HUES6 (cell line): ENCODE measurements at regions not wholly inside any gene's neighbourhood (a gene's known extent, or its start where the extent isn't known, plus 50 kb on each side); places are given as distances from the start of the nearest gene placed in this dataset.

ENCODE experiments used
- H3K27ac ChIP-seq: 2 replicates; pipeline ENCODE4 v1.7.0; 2013; ENCODE audit warnings: low read depth, mild to moderate bottlenecking, low read length, inconsistent platforms
- H3K27me3 ChIP-seq: 2 replicates; pipeline ENCODE4 v1.6.1; 2013; ENCODE audit warnings: low read length; ENCODE audit not compliant: control insufficient read depth, insufficient read depth
- H3K36me3 ChIP-seq: 2 replicates; pipeline ENCODE4 v1.6.1; 2013; ENCODE audit warnings: low read length; ENCODE audit not compliant: control insufficient read depth, insufficient read depth
- H3K4me1 ChIP-seq: 2 replicates; pipeline ENCODE4 v1.6.1; 2013; ENCODE audit warnings: low read length; ENCODE audit not compliant: control insufficient read depth, insufficient read depth
- H3K4me3 ChIP-seq: 2 replicates; pipeline ENCODE4 v1.5.1; 2013; ENCODE audit warnings: low read depth, low read length
- H3K9ac ChIP-seq: one replicate; pipeline ENCODE4 v1.6.1; 2013; ENCODE audit warnings: mild to moderate bottlenecking, low read length
- H3K9me3 ChIP-seq: 2 replicates; pipeline ENCODE4 v1.6.1; 2013; ENCODE audit warnings: low read depth, low read length; ENCODE audit not compliant: control insufficient read depth, insufficient read depth

GRCh38 chr1:232296461-232296860 lies 333.5 kb downstream of the SIPA1L2 start:
- no peak overlapping the region for H3K4me3 ChIP-seq
- no peaks in the 10 kb centered on the region for H3K9me3 ChIP-seq
- no peaks in the 10 kb centered on the region for H3K36me3 ChIP-seq
- H3K27ac ChIP-seq: no peak overlapping the region
- no peak overlapping the region for H3K9ac ChIP-seq
- H3K27me3 ChIP-seq: no peaks in the 10 kb centered on the region
- peaks cover 7% of the 10 kb centered on the region; the same call in 1 of the 2 replicates for H3K4me1 ChIP-seq

- no peaks in the 10 kb centered on the region for H3K36me3 ChIP-seq
Observed at GRCh38 chr1:232293361-232293760, 336.6 kb downstream of the SIPA1L2 start.

GRCh38 chr1:232292818-232293217 lies 337.1 kb downstream of the SIPA1L2 start:
- Histone ChIP-seq H3K36me3 (no peaks in the 10 kb centered on the region), H3K27ac (no peak overlapping the region), H3K9me3 (no peaks in the 10 kb centered on the region), H3K27me3 (no peaks in the 10 kb centered on the region), H3K4me1 (peaks cover 4% of the 10 kb centered on the region; the same call in 1 of the 2 replicates), H3K9ac (no peak overlapping the region), H3K4me3 (no peak overlapping the region)

More at GRCh38 chr1:232293361-232293760, 336.6 kb downstream of the SIPA1L2 start:
- Histone ChIP-seq H3K4me1 (peaks cover 4% of the 10 kb centered on the region; the same call in 1 of the 2 replicates), H3K27ac (no peak overlapping the region), H3K9ac (no peak overlapping the region), H3K9me3 (no peaks in the 10 kb centered on the region), H3K27me3 (no peaks in the 10 kb centered on the region), H3K4me3 (no peak overlapping the region)

GRCh38 chr1:232292239-232292638 lies 337.7 kb downstream of the SIPA1L2 start:
- Histone ChIP-seq H3K27me3 (no peaks in the 10 kb centered on the region), H3K9ac (no peak overlapping the region), H3K27ac (no peak overlapping the region), H3K36me3 (no peaks in the 10 kb centered on the region), H3K9me3 (no peaks in the 10 kb centered on the region), H3K4me3 (no peak overlapping the region), H3K4me1 (peaks cover 4% of the 10 kb centered on the region; the same call in 1 of the 2 replicates)

GRCh38 chr1:232291681-232292080 lies 338.3 kb downstream of the SIPA1L2 start:
- Histone ChIP-seq H3K27me3 (no peaks in the 10 kb centered on the region), H3K9ac (no peak overlapping the region), H3K36me3 (no peaks in the 10 kb centered on the region), H3K9me3 (no peaks in the 10 kb centered on the region), H3K27ac (no peak overlapping the region), H3K4me3 (no peak overlapping the region), H3K4me1 (peaks cover 4% of the 10 kb centered on the region; the same call in 1 of the 2 replicates)

- no peak overlapping the region for H3K9ac ChIP-seq
- no peak overlapping the region for H3K4me3 ChIP-seq
- H3K4me1 ChIP-seq: peaks cover 4% of the 10 kb centered on the region; the same call in 1 of the 2 replicates
- no peak overlapping the region for H3K27ac ChIP-seq
- H3K36me3 ChIP-seq: no peaks in the 10 kb centered on the region
- no peaks in the 10 kb centered on the region for H3K27me3 ChIP-seq
- H3K9me3 ChIP-seq: no peaks in the 10 kb centered on the region
Observed at GRCh38 chr1:232291261-232291660, 338.7 kb downstream of the SIPA1L2 start.

GRCh38 chr1:232290570-232290969 lies 339.4 kb downstream of the SIPA1L2 start:
- H3K4me3 ChIP-seq: no peak overlapping the region
- H3K36me3 ChIP-seq: no peaks in the 10 kb centered on the region
- H3K9me3 ChIP-seq: no peaks in the 10 kb centered on the region
- H3K4me1 ChIP-seq: peaks cover 4% of the 10 kb centered on the region; the same call in 1 of the 2 replicates
- no peak overlapping the region for H3K9ac ChIP-seq
- no peak overlapping the region for H3K27ac ChIP-seq
- H3K27me3 ChIP-seq: no peaks in the 10 kb centered on the region

- Histone ChIP-seq H3K9me3 (no peaks in the 10 kb centered on the region), H3K9ac (no peak overlapping the region), H3K27me3 (no peaks in the 10 kb centered on the region), H3K27ac (no peak overlapping the region), H3K4me1 (peaks cover 4% of the 10 kb centered on the region; the same call in 1 of the 2 replicates), H3K36me3 (no peaks in the 10 kb centered on the region), H3K4me3 (no peak overlapping the region)
Observed at GRCh38 chr1:232287676-232288569, 342.0 kb downstream of the SIPA1L2 start.

GRCh38 chr1:232285138-232285537 lies 344.8 kb downstream of the SIPA1L2 start:
- no peak overlapping the region for H3K9ac ChIP-seq
- H3K9me3 ChIP-seq: no peaks in the 10 kb centered on the region
- peaks cover 13% of the 10 kb centered on the region for H3K4me1 ChIP-seq
- no peak overlapping the region for H3K27ac ChIP-seq
- no peak overlapping the region for H3K4me3 ChIP-seq
- no peaks in the 10 kb centered on the region for H3K27me3 ChIP-seq
- H3K36me3 ChIP-seq: no peaks in the 10 kb centered on the region

- Histone ChIP-seq H3K9ac (no peak overlapping the region), H3K36me3 (no peaks in the 10 kb centered on the region), H3K27me3 (no peaks in the 10 kb centered on the region), H3K4me1 (peaks cover 26% of the 10 kb centered on the region), H3K27ac (no peak overlapping the region), H3K4me3 (no peak overlapping the region), H3K9me3 (no peaks in the 10 kb centered on the region)
Observed at GRCh38 chr1:232283864-232284263, 346.1 kb downstream of the SIPA1L2 start.

GRCh38 chr1:232282498-232282897 lies 347.4 kb downstream of the SIPA1L2 start:
- Histone ChIP-seq H3K4me1 (peaks cover 29% of the 10 kb centered on the region), H3K9ac (no peak overlapping the region), H3K36me3 (no peaks in the 10 kb centered on the region), H3K27me3 (no peaks in the 10 kb centered on the region), H3K27ac (no peak overlapping the region), H3K4me3 (no peak overlapping the region), H3K9me3 (no peaks in the 10 kb centered on the region)
